HG03460 (cell line): ENCODE measurements at regions not wholly inside any gene's neighbourhood (a gene's known extent, or its start where the extent isn't known, plus 50 kb on each side); places are given as distances from the start of the nearest gene placed in this dataset.

ENCODE experiments used
- ATAC-seq: cut with Tn5 transposase; IDR thresholded peaks from one replicate; pipeline ENCODE4 v1.9.1; 2021; ENCODE audit not compliant: unreplicated experiment

- ATAC-seq, result no peak
These were observed 164.7 kb upstream of the SMAD3 start for GRCh38 chr15:66900586-66901310.

- no peak for ATAC-seq
These were observed 163.9 kb upstream of the SMAD3 start for GRCh38 chr15:66901336-66902100.

GRCh38 chr15:66905185-66905584, 160.2 kb upstream of the SMAD3 start:
- no peak for ATAC-seq

- ATAC-seq, result no peak
These were observed 159.4 kb upstream of the SMAD3 start for GRCh38 chr15:66905954-66906353.

- no peak for ATAC-seq
These were observed 158.5 kb upstream of the SMAD3 start for GRCh38 chr15:66906668-66907614.

- ATAC-seq, result no peak
These were observed 157.3 kb upstream of the SMAD3 start for GRCh38 chr15:66907826-66908743.

GRCh38 chr15:66908744-66909095, 156.7 kb upstream of the SMAD3 start:
- no peak for ATAC-seq

- ATAC-seq, result no peak
These were observed 156.0 kb upstream of the SMAD3 start for GRCh38 chr15:66909381-66909890.

GRCh38 chr15:66911131-66911700, 154.2 kb upstream of the SMAD3 start:
- no peak for ATAC-seq

- no peak for ATAC-seq
These were observed 153.4 kb upstream of the SMAD3 start for GRCh38 chr15:66912001-66912400.

GRCh38 chr15:66912441-66912840, 153.0 kb upstream of the SMAD3 start:
- no peak for ATAC-seq

- no peak for ATAC-seq
These were observed 147.4 kb upstream of the SMAD3 start for GRCh38 chr15:66917904-66918448.

- ATAC-seq, result no peak
These were observed 146.0 kb upstream of the SMAD3 start for GRCh38 chr15:66919421-66919820.

- no peak for ATAC-seq
These were observed 144.0 kb upstream of the SMAD3 start for GRCh38 chr15:66921319-66921915.

- ATAC-seq, result no peak
These were observed 142.8 kb upstream of the SMAD3 start for GRCh38 chr15:66922608-66923007.

GRCh38 chr15:66923438-66923881, 141.9 kb upstream of the SMAD3 start:
- no peak for ATAC-seq

- no peak for ATAC-seq
These were observed 140.5 kb upstream of the SMAD3 start for GRCh38 chr15:66924889-66925288.

GRCh38 chr15:66925721-66926120, 139.7 kb upstream of the SMAD3 start:
- no peak for ATAC-seq
